Right renal pelvis (tissue), 4 donors: ENCODE measurements at regions not wholly inside any gene's neighbourhood (a gene's known extent, or its start where the extent isn't known, plus 50 kb on each side); places are given as distances from the start of the nearest gene placed in this dataset.
"Not testable (repeated sequence)": the region's sequence is repeated elsewhere in the genome, so short reads cannot be mapped to it uniquely, and the experiment has no call there.

Experiments used
- DNase-seq, 4 donors: peaks; one replicate each; pipeline ENCODE4 v3.0.0-alpha.2; 2013; ENCODE audit warnings: low read depth in 4 of 4, low spot score in 3 of 4, missing footprints in 1 of 4

DNA sequence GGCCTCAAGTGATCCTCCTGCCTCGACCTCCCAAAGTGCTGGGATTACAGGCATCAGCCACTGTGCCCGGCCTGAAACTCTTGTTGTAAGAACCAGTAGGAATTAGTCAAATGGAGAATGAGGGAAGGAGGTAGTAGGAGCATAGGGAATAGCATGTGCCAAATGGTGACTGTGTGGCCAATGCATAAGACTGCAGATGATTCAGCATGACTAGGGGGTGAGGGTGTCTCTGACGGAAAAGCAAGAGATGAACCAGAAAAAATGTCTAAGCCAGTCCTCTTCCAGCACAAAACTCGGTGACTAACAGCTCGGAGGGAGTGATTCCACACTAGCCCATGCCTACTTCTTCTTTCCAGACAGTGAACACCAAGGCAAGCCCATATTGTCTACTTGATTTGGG, 58.2 kb upstream of the DUSP21 start:
- DNase-seq, result no peak

DNA sequence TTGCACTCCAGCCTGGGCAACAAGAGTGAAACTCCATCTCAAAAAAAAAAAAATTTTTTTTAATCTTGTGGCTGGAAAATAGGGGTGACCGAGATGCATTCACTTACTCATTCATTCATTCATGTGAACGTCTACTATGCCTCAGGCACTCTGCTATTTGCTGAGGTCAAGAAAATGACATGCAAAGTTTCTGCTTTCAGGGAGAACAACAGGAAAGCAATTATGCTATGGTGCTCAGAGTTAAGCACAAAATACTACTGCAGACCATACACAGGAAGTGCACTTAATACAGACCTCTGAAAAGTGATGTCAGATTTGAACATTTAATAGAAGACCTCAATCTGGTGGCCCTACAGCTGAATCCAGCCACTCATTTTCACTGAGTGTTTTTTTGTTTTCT, 59.6 kb upstream of the DUSP21 start:
- no peak for DNase-seq

DNA sequence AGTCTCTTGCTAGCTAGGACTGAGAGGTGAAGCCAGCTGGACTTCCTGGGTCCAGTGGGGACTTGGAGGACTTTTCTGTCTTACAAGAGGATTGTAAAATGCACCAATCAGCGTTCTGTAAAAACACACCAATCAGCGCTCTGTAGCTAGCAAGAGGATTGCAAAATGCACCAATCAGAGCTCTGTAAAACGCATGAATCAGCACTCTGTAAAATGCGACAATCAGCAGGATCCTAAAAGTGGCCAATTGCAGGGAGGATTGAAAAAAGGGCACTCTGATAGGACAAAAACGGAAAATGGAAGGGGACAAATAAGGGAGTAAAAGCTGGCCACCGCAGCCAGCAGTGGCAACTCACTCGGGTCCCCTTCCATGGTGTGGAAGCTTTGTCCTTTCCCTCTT, 65.6 kb upstream of the DUSP21 start:
- no peak for DNase-seq

DNA sequence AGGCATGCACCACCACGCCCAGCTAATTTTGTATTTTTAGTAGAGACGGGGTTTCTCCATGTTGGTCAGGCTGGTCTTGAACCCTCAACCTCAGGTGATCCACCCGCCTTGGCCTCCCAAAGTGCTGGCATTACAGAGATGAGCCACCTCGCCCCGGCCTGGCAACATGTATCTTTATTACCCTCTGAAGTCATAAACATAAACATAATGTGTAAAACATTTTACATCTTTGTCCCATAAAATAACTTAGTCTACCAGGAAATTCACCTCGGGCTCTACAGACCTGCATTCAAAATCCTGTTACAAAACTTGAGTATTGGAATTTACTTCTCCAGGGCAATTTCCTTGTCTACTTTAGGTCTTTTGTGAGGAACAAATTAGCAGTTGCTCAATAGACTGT, 68.1 kb upstream of the DUSP21 start:
- no peak for DNase-seq

DNA sequence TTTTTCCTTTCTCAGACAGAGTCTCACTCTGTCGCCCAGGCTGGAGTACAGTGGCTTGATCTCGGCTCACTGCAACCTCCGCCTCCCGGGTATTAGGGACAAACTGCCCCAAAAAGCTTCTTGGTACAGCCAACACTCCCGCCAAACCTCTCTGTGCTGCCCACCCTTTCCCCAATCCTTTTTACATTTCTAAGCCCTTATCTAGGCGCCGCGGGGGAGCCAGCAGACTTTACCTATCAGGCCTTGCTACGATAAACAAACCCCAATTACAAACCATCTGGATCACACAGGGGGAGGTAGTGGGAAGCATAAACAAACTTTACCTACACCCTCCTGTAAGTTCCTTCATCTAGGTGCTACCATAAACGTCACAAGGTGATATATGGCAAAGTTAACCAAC, 69.8 kb upstream of the DUSP21 start:
- not testable (repeated sequence) for DNase-seq

DNA sequence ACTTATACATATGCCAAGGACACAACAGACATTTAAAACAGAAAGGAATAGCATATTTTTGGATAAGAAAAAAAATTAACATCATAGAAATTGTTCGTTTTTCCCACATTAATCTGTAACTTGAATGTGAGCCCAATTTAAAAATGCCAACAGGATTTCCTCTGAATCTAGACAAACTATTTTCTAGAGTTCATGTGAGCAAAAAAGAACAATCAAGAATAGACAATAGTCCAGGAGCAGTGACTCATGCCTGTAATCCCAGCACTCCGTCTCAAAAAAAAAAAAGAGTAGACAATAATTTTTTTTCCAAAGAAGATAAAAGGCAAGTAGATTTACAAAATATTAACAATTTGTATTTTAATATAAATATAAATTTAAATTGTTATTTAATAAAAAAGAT, 73.7 kb upstream of the DUSP21 start:
- DNase-seq, result no peak

DNA sequence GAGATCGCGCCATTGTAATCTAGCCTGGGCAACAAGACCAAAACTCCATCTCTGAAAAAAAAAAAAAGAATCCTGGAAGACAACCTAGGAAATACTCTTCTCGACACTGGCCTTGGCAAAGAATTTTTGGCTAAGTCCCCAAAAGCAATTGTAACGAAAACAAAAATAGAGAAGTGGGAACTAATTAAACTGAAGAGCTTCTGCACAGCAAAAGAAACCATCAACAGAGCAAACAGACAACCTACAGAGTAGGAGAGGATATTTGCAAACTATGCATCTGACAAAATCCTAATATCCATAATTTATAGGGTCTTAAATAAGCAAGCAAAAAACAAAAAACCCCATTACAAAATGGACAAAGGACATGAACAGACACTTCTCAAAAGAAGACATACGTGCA, 76.5 kb upstream of the DUSP21 start:
- DNase-seq, result no peak

DNA sequence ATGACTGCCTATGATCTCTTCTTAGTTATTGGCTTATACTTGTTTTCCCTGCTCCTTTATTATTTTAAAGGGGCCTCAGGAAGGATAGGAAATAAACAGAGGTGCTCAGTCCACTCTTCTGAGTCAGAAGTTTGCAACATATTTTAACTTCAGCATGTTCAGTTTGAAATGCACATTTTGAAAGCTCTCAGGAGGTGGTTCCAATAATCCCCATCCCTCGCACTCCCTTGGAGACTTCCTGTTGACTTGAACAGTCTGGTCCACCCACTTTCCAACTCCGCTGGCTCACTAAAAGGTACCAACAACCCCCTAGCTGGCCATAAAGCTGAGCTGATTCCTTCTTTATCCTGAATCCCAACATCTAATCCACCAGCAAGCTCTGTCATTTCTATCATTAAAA, 78.3 kb upstream of the DUSP21 start:
- no peak for DNase-seq

DNA sequence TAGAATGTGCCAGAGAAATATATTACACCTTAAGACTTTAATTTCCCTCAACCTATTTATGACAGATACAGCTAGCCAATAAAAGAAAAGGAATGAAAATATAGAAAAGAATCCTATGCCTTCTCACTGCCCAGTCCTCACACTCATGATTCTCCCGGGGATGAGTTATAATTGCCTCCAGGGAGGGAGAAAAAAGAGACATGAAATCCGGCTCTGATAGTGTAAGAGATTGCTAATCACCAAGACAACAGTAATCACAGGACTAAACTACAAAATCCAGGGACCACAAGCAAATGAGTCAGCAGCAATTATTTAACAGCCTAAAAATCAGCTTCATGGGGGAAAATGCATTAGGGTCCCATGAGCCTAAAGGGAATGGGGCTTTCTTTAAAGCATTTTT, 95.9 kb upstream of the DUSP21 start:
- no peak for DNase-seq

DNA sequence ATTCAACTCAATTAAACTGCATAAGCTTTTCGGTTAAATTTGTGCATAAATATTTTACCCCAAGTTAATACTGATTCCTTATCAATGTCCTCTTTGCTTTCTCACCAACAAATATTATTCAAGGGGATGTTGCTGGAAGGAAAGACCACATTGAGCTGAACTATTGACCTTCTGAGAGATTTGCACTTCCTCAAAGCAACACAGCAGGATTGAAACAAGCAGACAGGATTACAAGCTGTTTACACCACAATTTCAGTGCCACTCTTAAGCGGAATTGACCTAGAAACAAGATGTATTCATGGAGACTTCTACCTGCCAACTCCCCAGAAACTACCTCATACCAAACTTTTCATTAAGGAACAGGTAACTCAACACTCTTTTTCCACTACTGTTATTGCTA, 96.5 kb upstream of the DUSP21 start:
- no peak for DNase-seq

DNA sequence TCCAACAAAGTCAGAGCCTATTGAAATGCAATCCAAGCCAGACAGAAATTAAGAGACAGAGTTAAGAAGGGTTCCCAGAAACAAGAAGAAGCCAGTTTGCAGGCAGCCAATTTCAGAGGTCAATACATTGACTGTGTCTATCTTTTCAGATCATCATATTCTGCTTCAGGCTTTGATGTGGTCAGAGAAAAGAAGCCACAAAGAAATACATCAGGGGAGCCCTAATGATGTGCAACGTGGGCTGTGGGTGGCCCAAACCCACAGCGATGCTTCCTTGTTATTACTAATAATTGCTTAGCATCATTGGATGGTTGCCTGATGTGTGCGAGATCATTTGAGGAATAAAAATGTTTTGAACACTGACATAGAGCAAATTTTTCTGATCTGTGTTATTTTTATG, 99.0 kb upstream of the DUSP21 start:
- no peak for DNase-seq

DNA sequence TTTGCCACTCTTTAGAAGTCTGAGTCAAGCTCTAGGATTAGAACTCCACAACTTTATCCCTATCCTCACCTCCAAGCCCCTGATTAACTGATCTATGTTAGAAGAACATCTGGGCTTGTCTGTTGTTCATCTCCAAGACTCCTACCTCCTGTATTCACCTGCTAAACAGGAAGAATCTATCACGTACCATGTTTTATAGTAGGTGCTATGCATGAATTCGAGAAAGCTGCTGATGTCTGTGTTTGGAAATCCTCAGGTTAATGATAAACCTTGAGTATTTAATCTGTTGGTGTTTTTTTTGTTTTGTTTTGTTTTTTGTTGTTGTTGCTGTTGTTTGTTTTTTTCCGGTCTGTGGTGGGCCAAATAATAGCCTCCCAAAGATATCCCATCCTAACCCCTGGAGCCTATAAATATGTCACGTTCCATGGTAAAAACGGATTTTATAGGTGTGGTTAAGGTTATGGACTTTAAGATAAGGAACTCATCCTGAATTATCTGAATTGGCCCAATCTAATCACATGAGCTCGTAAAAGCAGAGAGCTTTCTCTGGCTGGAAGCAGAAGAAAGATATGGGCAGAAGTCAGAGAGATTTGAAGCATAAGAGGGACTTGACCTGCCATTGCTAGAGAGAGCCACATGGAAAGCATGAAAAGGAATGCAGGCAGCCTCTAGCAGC, 101.2 kb upstream of the DUSP21 start:
- DNase-seq, result no peak

DNA sequence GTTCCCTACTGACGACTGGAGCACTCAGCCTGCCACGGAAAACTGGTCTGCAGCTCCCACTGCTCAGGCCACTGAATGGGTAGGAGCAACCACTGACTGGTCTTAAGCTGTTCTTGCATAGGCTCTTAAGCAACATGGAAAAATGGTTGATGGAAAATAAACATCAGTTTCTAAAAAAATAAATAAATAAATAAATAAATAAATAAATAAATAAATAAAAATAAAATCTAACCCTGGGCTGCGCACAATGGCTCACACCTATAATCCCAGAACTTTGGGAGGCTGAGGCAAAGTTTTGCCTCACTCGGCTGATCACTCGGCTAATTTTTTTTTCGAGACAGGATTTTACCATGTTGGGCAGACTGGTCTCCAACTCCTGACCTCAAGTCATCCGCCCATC, 102.0 kb upstream of the DUSP21 start:
- DNase-seq, result not testable (repeated sequence)

DNA sequence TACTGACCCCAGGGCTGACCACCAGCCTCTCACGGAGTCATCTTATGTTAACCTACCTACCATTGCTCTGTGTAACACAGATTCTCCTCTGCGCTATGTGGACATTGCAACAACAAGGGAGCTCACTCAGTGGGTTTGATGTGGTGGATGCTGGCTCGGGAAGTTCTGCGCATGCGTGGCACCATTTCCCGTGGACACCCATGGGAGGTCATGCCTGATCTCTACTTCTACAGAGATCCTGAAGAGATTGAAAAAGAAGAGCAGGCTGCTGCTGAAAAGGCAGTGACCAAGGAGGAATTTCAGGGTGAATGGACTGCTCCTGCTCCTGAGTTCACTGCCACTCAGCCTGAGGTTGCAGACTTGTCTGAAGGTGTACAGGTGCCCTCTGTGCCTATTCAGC, 102.4 kb upstream of the DUSP21 start:
- DNase-seq, result not testable (repeated sequence)

DNA sequence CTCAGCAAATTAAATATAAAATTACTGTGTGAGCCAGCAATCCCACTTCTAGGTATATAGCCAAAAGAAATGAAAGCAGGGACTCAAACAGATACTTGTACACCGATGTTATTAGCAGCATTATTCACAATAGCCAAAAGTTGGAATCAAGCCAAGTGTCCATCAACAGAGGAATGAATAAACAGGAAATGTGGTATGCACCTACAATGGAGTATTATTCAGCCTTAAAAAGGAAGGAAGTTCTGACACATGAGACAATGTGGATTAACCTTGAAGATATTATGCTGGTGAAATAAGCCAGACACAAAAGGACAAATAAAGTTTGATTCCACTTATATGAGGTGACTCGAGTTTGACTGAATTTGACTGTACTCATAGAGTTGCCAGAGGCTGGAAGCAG, 108.3 kb upstream of the DUSP21 start:
- no peak for DNase-seq

DNA sequence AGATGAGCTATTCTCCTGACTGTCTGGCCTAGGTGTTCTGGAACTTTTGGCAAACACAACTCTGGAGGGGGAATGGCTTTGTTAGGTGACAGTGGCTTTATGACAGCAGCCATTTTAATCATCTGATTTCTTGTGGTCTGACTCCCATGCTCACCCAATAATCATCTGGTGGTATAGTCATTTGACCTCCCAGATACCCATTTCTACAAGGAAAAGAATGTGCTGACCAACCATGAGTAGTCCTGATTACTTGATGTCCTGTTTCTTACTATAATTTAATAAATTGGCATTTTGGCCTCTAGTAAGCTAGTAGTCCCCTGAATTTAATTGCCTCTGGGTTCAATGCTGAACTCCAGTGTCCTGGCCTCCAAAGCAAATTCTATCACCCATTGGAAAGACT, 109.9 kb upstream of the DUSP21 start:
- DNase-seq, result no peak

DNA sequence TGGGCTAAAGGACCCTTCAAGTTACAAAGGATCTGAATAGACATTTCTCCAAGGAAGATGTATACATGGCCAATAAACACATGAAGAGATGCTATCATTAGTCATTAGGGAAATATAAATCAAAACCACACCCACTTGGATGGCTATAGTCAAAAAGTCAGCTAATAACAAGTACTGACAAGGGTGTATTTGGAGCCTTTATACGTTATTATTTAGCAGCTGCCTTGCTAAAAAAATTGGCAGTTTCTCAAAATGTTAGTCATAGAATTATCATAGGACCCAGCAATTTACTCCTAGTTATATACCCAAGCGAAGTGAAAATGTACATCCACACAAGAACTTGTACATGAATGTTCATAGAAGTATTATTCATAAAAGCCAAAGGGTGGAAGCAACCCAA, 112.7 kb upstream of the DUSP21 start:
- DNase-seq, result no peak

DNA sequence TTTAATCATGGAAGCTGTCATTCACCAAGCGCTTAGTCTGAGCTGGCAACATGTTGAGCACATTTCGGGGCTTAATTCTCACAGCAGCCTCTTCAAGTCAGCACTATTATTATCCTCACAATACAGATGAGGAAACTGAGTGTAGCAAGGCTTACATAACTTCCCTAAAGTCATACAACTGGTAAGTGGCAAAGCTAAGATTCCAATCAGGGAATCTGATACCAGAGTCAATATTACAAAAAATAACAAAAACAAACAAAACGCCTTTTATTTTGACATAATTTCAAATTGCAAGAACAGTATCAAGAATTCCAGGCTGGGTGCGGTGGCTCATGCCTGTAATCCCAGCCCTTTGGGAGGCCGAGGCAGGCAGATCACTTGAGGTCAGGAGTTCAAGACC, 120.4 kb upstream of the DUSP21 start:
- no peak for DNase-seq

DNA sequence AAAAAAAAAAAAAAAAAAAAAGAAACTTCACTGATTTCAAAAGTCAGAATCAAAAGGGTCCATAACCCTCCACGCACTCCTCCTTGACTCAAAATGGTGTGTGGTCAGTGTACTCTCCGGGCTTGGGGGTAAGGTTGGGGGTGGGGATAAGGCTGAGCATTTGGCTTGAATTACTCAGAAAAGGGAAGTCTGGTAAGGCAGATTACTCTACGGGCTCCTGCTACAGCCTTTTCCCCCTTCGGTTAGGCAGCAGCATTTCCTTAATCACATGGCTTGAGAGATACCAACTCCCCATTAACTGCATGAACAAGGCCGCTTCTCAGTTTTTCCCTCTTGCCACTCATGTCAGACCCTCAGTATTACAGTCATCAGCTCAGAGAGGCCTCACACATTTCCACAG, 135.4 kb upstream of the DUSP21 start:
- no peak for DNase-seq

DNA sequence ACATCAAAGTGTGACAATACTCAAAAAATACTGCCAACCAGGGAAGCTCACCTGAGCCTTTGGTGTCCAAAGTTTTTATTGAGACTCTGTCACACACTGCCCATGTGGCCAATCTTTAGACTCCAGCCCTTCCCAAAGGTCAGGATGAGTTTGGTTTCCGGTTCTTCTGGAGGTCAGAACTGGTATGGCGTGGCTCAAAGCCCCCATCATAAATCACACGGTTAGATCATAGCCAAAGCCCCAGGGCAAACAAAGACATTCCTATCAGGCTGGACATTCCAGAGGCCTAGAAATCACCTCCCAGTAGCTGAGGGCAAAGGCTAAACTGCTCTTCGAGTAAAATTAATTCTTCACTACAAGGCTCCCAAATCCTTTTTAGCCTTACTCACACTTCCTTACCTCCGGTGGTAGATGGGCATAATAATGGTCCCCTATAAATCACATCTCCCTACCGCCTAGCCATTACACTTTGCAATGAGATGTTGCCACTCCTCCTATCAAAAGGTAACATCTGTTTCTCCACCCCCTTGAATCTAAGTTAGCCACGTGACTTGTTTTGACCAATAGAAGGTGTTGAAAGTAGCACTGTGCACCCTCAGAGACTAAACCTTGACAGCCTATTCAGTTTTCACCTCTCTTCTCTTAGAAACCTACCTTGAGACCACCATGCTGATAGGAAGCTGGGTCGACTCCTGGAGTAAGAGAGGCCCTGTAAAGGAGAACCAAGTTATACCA, 137.8 kb upstream of the DUSP21 start:
- no peak for DNase-seq

DNA sequence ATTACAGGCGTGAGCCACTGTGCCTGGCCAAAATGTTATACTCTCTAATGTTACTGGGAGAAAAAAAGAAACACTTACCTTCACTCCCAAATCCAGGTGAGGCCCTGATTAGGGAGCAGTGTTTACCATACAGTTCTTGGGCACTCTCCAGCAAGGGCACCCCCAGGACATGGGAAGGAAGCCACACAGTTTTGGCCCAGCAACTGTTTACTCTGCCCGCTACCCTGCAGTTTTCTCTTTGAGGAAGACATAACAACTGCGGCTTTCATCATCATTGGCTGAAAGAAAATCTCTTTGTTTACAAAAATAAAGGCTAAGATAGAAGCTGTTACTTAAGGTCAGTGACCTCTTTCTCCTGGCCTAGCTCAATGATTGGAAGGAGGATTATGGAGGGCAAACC, 145.5 kb upstream of the DUSP21 start:
- DNase-seq, result no peak

DNA sequence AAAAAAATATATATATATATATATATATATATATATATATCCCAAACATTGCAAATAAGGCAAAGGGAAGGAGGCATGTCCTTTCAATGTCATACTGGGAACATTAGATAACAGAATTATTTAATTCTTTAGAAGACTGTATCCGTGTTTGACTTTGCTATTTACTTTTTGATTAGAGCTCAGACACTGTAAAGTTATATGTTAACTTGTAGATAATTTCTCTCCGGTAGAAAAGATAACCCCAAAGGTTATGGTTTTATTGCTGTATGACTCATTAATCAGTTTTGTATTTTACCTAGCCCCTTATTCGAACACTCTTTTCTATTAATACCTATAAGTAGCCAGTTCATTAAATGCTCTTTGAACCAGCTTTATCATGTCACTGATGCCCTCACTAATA, 150.6 kb upstream of the DUSP21 start:
- DNase-seq, result no peak

DNA sequence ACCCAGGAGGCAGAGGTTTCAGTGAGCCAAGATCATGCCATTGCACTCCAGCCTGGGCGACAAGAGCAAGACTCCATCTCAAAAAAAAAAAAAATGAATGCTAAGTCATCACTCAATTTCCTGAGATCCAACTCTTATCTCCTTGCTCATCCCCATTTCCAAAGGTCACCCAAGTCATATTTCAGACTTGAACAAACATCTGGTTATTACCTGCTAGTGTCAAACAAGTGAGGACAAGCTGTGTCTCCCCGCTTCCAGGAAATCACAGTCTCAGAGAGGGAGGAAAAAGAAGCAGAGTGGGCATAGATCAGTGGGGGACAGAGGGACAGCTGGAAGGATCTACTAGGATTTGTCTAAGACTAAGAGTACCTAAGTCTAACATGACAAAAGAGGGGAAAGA, 147.5 kb upstream of the FUNDC1 start:
- DNase-seq, result no peak
